HG02885 (cell line): ENCODE measurements at regions not wholly inside any gene's neighbourhood (a gene's known extent, or its start where the extent isn't known, plus 50 kb on each side); places are given as distances from the start of the nearest gene placed in this dataset.
"Not testable (repeated sequence)": the region's sequence is repeated elsewhere in the genome, so short reads cannot be mapped to it uniquely, and the experiment has no call there.

Experiments used
- ATAC-seq: cut with Tn5 transposase; IDR thresholded peaks from one replicate; pipeline ENCODE4 v1.9.1; 2021; ENCODE audit warnings: mild to moderate bottlenecking; ENCODE audit not compliant: unreplicated experiment, poor library complexity

DNA sequence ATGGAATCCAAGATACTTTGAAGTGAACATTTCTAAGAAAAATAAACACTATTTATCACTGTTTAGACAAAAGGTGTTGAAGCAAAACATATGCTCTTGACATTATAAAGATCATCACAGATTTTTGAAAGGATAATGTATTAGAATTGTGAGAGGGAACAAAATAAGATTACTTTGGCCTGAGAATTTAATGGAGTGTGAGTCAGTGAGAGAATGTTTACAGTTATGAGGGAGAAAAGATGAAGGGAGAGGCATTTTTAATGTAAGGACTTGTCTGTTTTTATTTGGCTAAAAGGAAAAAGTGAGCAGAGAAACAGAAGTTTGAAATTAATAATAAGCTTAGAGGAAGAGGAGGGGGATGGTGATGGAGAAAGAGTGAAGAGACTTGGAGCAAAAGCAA, 1010.1 kb downstream of the EFNA5 start:
- no peak for ATAC-seq

DNA sequence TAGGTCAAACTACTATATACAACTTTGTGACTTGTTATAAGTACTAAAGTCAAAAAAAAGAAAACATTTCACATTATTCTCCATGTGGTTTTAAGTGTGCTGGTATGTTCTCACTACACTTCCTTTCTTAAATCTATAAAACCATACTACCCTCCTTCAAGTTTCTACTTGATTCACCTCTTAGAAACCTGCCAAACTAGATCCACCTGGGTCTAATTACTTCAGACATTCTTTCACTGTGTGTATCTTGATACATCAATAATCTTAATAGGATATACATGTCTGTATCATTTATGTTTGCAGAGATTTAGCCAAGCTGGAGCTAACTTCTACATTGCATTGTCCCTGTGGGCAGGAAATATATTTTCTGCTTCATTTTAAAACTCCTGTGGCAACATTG, 1012.6 kb downstream of the EFNA5 start:
- no peak for ATAC-seq

DNA sequence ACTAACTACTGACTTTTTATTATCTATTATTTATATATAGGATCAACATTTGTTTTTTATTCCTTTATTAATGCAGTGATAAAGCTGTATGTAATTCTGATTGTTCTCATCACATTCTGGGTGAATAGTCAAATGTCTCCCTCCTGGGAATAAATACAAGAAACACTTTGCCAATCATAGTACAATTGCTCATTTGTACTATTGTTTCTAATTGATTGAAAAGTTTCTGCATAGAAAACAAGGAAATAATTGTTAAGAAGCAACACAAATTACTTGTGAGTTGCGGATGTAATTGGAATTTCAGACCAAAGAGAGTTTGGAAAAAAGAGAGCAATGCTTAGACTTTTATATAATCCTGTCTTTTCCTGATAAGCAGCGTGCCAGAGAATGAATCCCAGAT, 1013.9 kb downstream of the EFNA5 start:
- no peak for ATAC-seq

DNA sequence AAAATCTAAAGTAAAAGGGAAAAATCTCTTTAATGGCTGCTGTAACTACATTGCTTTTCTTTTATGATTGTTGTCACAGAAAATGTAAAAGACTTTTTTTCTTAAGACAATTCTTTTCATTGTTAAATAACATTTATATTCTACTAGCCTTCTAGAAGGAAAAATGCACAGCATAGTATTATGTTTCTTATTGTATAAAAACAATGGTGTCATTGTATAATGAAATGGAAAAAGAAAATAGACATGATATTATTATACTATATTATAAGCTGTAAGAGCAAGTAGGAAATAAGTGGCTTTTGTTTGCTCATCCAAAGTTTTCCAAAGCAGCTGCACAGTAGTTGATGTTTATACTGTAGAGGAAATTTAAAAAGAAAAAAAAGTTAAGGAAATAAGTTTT, 1021.7 kb downstream of the EFNA5 start:
- ATAC-seq, result no peak

DNA sequence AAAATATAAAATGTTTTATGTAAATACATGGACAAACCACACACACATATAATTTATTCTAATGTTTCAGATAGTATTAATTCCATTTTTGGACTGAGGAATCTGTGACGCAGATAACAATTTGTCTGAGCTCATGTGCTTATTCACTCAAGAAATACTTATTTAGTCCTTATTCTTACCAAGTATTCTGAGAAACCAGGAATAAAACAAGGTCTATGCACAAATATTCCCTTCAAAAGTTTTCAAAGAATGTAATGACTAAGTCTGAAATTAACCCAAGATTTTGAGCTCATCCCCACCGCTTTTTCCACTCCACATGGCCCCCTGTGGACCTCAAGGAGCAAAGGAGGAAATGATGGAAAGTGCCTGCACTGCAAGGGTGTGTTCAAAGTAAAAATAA, 1022.3 kb downstream of the EFNA5 start:
- ATAC-seq, result no peak

DNA sequence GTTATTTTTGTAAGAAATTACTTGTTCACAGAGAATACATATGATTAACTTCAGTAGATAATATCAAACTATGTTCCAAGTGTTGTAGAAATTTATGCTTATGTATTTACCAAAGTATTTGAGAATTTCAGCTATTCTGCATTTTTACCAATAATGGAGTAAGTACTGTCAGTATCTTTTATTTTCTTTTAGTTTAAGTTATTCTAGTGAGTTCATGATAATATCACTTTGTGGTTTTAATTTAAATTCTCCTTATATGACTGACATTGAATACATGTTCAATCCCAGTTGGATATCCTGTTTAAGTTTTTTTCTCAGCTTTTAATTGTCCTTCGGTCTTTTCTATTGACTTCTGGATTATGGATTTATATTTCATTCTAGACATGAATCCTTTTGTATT, 1024.6 kb downstream of the EFNA5 start:
- ATAC-seq, result no peak

DNA sequence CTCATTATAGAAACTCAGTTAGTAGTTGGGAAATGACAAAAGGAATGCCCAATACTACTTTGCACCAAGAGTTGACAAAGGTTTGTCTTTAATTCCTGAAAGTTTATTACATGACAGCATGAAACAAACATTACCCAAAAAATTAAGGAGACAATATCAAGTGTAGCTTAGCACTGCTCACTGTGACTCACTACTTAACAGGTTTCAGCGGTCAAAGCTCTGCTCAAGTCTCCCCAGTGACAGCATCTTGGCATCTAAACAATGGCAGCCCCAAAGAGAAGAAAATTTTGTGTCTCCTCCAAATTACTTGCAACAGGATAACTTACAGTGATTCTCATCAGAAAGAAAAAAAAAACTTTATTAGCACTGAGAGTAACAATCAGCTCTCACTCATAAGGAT, 1030.2 kb downstream of the EFNA5 start:
- ATAC-seq, result no peak

DNA sequence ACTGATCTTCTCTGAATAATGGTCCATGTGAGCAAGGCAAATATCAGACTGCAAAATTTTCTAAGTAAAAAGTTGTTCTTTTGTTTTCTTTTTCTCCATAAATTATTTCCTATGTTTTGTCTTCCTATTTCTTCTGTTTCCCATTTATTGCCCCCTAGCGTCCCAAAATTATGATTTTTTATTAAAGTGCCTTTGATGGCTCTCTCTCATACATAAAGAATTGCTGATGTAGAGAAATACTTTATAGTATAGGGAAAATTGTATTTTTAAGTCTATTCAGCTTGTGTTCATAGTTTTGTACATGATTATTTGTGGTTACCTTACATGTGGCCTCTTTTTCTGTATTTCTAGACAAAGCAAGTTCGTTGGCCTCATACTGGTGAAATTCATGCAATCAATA, 1031.2 kb downstream of the EFNA5 start:
- ATAC-seq, result no peak

DNA sequence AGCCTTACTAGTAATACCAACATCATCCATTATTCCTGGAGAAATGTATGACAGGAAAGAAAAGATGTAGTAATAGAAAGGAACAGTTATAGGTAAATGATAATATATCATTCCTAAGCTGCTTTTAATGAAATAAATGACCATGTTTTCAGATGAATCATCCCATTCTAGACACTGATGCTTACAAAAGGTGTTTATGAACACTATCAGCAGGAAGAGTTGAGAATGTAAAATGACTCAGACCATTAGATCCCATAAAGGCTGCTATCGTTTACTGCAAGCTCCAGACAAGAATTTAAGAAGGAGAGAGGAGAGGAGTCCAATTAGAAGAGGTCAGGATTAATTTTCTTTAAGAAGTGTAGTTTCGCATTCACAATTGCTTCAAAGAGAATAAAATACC, 1033.5 kb downstream of the EFNA5 start:
- no peak for ATAC-seq

DNA sequence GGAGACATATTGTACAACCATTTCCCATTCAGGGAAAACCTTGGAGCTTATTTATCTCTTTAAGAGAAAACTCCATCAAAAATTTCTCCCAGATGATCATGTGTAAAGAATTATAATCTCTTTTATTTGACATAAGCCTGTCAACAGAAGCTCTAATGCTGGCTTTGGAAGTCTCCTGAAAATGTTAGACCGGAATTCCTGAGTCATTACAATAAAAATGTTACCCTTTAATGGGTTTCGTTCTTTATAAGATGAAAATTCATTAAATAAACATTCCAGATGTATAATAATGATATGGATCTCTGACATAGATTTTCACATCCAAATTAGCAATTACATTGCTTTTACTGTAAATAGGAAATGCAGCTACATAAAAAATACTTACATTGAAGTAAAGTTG, 1036.4 kb downstream of the EFNA5 start:
- ATAC-seq, result no peak

DNA sequence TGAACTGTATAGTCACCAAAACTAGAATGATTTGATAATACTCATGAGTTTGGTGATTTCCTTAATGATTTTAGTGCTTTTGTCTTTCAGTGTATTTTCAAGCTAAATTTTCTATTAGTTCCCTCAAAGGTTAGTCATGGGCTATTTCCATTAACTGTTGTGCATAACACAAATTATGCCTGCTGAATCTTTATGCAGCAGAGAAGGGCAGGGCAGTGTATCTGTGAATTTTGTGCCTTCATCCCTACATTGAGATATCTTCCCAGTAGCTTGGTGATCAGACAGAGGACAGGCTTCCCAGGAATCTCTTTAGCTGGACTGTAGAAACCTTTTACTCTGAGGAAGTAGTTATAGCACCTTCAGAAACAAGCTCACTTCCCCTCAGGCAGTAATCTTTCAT, 1036.9 kb downstream of the EFNA5 start:
- no peak for ATAC-seq

DNA sequence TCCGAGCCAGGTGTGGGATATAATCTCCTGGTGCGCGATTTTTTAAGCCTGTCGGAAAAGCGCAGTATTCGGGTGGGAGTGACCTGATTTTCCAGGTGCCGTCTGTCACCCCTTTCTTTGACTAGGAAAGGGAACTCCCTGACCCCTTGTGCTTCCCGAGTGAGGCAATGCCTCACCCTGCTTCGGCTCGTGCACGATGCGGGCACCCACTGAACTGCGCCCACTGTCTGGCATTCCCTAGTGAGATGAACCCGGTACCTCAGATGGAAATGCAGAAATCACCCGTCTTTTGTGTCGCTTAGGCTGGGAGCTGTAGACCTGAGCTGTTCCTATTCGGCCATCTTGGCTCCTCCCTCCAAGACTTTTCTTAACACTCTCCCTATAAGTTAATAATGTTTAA, 1042.3 kb downstream of the EFNA5 start:
- not testable (repeated sequence) for ATAC-seq

DNA sequence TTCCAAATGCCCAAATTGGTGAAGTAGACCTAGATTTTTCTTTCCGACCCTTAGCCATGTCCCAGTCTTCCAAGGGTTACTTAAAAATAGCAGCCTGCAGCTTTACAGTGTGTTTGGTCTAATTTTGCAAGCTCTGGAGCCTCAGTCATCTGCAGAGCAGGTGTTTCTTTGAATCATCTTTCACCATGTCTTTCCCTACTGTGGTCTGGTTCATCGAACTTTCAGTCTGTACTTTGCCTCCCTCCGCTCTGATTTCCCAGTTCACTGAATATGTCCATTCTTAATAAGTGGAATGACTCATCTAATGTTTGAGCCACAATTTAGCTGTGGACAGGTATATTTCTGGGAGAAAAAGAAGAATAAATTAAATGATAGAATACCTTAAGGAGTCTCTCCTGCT, 1060.7 kb downstream of the EFNA5 start:
- ATAC-seq, result no peak

DNA sequence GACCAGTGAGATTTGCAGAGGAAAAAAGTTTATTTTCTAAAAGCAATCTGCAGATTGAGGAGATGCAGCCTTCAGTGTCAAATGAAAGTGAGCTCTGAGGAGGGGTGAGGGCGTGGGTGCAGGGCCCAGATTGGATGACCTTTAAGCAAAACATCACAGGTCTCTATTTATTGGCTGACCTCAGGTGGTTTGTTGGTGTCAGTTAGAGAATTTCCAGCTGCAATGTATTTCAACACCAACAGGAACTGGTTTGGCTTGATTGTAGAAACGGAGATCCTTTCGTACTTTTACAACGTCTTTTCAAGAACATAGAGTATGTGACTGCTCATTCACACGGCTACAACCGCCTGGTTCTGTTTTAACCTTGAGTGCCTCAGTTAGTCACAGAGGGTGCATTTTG, 1069.1 kb downstream of the EFNA5 start:
- ATAC-seq, result peak; percentile 58

DNA sequence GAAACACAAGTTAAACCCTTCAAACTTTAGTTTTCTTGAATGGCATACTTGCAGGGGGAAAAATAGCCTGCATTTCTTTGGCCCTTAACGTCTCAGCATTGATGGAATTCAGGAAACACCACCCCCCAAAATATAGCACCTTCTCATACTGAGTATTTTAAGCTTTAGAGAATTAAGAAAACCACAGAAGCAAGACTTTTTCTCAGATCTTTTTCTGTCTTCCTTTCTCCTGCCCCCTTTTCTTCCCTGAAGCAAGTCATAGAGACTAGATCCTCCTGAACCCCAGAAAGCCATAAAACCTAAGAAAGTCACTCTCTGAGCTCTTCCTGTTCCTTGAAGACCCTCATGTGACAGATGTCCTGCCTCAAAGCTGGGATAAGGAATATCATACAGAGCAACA, 1069.9 kb downstream of the EFNA5 start:
- ATAC-seq, result no peak

DNA sequence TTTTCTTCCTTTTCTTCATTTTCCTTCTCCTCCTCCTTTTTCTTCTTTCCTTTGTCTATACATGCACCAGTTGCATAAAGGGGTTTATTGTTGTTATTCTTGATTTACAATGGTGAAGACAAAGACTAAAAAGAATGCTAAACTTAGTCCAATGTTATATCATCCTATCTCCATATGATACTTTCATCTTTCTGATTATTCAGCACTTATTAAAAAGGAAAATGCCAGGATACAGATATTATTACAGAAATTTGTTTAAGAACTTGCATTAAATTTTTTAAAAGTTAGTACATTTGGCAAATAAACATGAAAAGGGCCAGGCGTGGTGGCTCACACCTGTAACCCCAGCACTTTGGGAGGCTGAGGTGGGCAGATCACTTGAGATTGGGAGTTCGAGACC, 1074.9 kb downstream of the EFNA5 start:
- no peak for ATAC-seq

DNA sequence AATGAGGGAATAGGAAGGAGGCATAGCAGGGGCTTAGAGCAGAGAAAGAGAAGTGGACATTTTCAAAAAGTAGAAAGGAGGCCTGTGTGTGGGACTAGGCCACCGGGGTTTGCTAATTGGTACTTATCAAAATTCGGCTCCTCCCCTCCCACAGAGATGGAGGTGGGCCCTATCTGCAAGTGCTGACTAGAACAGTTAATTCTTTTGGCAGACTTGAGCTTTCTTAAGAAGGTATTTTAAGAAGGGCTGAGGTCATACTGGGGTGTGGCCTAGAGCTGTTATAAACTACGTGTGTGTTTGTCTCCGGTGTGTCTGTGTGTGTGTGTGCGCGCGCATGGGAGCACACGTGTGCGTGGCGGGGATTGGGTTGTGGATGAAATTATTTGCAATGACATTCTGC, 1086.5 kb downstream of the EFNA5 start:
- ATAC-seq, result no peak

DNA sequence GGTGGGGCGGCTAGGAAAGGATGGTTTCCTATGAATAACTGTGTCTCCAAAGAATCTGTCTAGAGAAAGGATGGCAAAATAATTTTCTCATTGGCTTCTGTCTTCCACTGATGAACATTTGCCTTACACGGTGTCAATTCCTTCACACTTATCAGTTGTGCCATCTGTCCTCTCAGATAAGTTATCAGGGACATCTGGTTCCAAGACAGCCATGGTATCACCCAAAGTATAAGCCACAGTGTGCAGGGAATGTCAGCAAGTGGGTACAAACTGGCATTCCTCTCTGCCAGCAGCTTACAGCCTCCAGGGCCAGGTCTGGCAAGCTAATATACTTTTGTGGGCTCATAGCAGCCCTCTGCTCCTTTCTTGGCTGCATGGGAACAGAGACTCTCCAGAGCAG, 1092.0 kb downstream of the EFNA5 start:
- ATAC-seq, result no peak

DNA sequence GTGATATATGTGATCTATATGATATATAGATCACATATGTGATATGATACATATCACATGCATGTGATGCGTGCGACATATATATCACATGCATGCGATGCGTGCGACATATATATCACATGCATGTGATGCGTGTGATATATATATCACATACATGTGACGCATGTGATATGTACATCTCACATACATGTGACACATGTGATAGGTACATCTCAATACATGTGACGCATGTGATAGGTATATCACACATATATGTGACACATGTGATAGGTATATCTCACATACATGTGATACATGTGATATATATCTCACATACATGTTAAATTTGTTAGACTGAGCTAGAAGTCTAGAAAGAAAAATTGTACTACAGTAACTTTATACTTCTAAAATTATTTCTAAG, 1095.9 kb downstream of the EFNA5 start:
- no peak for ATAC-seq

DNA sequence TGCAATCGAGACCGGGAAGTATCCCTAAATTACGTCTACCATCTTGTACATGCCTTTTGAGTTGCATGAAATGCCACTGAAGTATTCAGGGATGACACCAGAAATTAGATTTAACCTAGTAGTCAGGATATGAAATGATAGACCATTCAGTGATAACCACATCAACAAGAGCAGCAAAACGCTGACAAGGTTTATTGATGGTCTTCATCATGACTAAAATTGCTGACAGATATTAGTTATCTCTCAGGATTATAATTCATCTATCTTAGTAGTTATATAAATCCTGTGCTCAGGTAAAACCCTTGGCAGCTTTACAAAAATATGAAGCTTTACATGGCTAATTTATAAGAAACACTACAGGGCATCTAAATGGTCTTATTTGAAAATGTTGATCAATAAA, 1104.7 kb downstream of the EFNA5 start:
- no peak for ATAC-seq

DNA sequence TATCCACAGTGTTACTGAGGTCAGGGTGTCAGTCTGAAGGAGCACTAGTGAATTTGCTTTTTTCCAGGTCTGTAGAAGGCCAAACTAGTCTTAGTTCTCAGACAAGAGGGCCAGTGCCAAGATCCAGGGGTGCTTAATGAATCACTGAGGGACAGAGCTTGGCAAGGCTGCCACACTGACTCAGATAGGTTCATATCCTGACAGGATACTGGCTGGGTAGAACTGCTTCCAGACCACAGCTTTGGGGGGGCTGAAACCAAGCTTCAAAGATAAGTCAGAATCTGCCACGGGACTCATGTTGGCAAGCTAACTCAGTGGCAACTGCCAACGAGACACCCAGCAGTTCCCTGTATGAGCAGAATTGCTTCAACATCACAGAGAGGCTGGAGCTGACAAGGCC, 1125.4 kb downstream of the EFNA5 start:
- no peak for ATAC-seq

DNA sequence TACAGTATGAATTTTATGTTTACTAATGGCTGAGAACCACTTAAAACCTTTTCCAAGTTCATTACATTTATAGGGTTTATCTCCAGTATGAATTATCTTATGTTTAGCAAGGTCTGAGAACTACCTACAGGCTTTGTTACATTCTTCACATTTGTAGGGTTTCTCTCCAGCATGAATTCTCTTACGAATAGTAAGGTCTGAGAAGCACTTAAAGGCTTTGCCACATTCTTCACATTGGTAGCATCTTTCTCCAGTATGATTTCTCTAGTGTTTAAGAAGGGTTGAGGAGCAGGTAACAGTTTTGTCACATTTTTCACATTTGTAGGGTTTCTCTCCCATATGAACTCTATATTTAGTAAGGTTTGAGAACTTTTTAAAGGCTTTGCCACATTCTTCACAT, 1127.4 kb downstream of the EFNA5 start:
- ATAC-seq, result no peak

DNA sequence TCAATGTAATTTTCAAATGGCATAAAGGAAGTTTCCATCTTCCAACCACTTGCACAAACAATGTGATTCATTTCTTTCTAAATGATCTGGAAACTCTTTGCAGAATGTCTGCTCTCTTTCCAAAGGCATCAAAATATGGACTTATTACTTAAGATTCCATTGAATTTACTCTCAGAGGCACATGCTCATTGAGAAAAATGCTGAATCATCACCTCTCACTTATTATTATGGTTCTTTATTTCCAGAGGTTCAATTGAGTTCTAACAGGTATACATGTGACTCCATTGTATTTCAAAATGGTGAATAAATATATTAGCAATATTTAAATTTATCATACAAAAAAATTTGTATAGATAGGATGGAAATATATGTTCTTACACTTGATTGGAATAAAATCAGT, 1140.6 kb downstream of the EFNA5 start:
- no peak for ATAC-seq

DNA sequence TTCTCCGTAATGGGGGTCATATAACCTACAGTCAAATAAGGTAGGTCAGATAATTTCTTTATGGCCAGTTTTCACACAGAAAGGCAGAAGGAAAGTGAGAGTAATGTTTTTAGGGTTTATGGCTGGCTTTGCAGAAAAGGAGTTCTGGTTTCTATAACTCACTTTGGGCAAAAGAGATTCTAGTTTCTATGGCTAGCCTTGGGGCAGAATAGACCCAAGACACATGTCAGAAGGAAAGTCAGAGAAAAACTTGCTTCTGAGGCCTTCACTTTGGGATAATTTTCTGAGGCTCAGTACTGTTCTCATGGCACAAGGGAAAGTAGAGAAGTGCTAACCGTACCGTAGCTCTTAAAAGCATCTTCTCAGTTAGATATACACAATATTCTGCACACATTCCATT, 1145.3 kb downstream of the EFNA5 start:
- no peak for ATAC-seq
